ENCODE measurements at regions not wholly inside any gene's neighbourhood (a gene's known extent, or its start where the extent isn't known, plus 50 kb on each side); places are given as distances from the start of the nearest gene placed in this dataset.

- TF ChIP-seq SUZ12 (IDR thresholded peaks at IDR 0.05; ENCODE audit: extremely low read depth, insufficient read depth, insufficient read length) (no peak), YY1 (IDR thresholded peaks at IDR 0.05; ENCODE audit: insufficient read depth, insufficient read length) (no peak), ZNF274 (IDR thresholded peaks at IDR 0.05; ENCODE audit: low read depth, low read length) (no peak)
- no peaks in the 10 kb centered on the region for H3K4me1 ChIP-seq (ENCODE audit: insufficient read depth, insufficient read length)
- no peak for DNase-seq (ENCODE audit: low read depth, low spot score)
- H3K4me3 ChIP-seq (ENCODE audit: insufficient read length, low read depth), result no peak overlapping the region
- H3K9ac ChIP-seq (ENCODE audit: insufficient read length, low read depth), result no peak overlapping the region
- no peaks in the 10 kb centered on the region for H3K9me3 ChIP-seq (ENCODE audit: insufficient read depth, low read length)
- no peaks in the 10 kb centered on the region for H3K27me3 ChIP-seq (ENCODE audit: insufficient read depth, insufficient read length)
- no peaks in the 10 kb centered on the region for H3K36me3 ChIP-seq (ENCODE audit: insufficient read depth, insufficient read length, low read length)
Measured at GRCh38 chr2:41405441-41405840, 642.4 kb upstream of the PKDCC start.

- Histone ChIP-seq H3K4me1 (ENCODE audit: insufficient read depth, insufficient read length) (no peaks in the 10 kb centered on the region), H3K9me3 (ENCODE audit: insufficient read depth, low read length) (no peaks in the 10 kb centered on the region), H3K36me3 (ENCODE audit: insufficient read depth, insufficient read length, low read length) (no peaks in the 10 kb centered on the region), H3K9ac (ENCODE audit: insufficient read length, low read depth) (no peak overlapping the region), H3K4me3 (ENCODE audit: insufficient read length, low read depth) (no peak overlapping the region), H3K27me3 (ENCODE audit: insufficient read depth, insufficient read length) (no peaks in the 10 kb centered on the region)
- no peak for DNase-seq (ENCODE audit: low read depth, low spot score)
- no peak for TF ChIP-seq SUZ12 (IDR thresholded peaks at IDR 0.05; ENCODE audit: extremely low read depth, insufficient read depth, insufficient read length)
- TF ChIP-seq YY1 (IDR thresholded peaks at IDR 0.05; ENCODE audit: insufficient read depth, insufficient read length), result no peak
- no peak for TF ChIP-seq ZNF274 (IDR thresholded peaks at IDR 0.05; ENCODE audit: low read depth, low read length)
Measured at GRCh38 chr2:41409328-41409727, 638.5 kb upstream of the PKDCC start.

GRCh38 chr2:41410011-41410410 is 637.8 kb upstream of the PKDCC start:
- no peak overlapping the region for H3K4me3 ChIP-seq (ENCODE audit: insufficient read length, low read depth)
- H3K36me3 ChIP-seq (ENCODE audit: insufficient read depth, insufficient read length, low read length), result no peaks in the 10 kb centered on the region
- no peak overlapping the region for H3K9ac ChIP-seq (ENCODE audit: insufficient read length, low read depth)
- H3K9me3 ChIP-seq (ENCODE audit: insufficient read depth, low read length), result no peaks in the 10 kb centered on the region
- TF ChIP-seq YY1 (IDR thresholded peaks at IDR 0.05; ENCODE audit: insufficient read depth, insufficient read length), result no peak
- no peak for TF ChIP-seq ZNF274 (IDR thresholded peaks at IDR 0.05; ENCODE audit: low read depth, low read length)
- no peak for TF ChIP-seq SUZ12 (IDR thresholded peaks at IDR 0.05; ENCODE audit: extremely low read depth, insufficient read depth, insufficient read length)
- H3K4me1 ChIP-seq (ENCODE audit: insufficient read depth, insufficient read length), result no peaks in the 10 kb centered on the region
- H3K27me3 ChIP-seq (ENCODE audit: insufficient read depth, insufficient read length), result no peaks in the 10 kb centered on the region
- DNase-seq (ENCODE audit: low read depth, low spot score), result no peak

GRCh38 chr2:41413813-41414485 is 633.9 kb upstream of the PKDCC start:
- no peak for DNase-seq (ENCODE audit: low read depth, low spot score)
- Histone ChIP-seq H3K4me1 (ENCODE audit: insufficient read depth, insufficient read length) (no peaks in the 10 kb centered on the region), H3K27me3 (ENCODE audit: insufficient read depth, insufficient read length) (no peaks in the 10 kb centered on the region), H3K9me3 (ENCODE audit: insufficient read depth, low read length) (no peaks in the 10 kb centered on the region), H3K9ac (ENCODE audit: insufficient read length, low read depth) (no peak overlapping the region), H3K36me3 (ENCODE audit: insufficient read depth, insufficient read length, low read length) (no peaks in the 10 kb centered on the region), H3K4me3 (ENCODE audit: insufficient read length, low read depth) (no peak overlapping the region)
- no peak for TF ChIP-seq YY1 (IDR thresholded peaks at IDR 0.05; ENCODE audit: insufficient read depth, insufficient read length)
- no peak for TF ChIP-seq ZNF274 (IDR thresholded peaks at IDR 0.05; ENCODE audit: low read depth, low read length)
- no peak for TF ChIP-seq SUZ12 (IDR thresholded peaks at IDR 0.05; ENCODE audit: extremely low read depth, insufficient read depth, insufficient read length)

- peak; percentile 61 for DNase-seq (ENCODE audit: low read depth, low spot score)
- no peaks in the 10 kb centered on the region for H3K27me3 ChIP-seq (ENCODE audit: insufficient read depth, insufficient read length)
- no peaks in the 10 kb centered on the region for H3K36me3 ChIP-seq (ENCODE audit: insufficient read depth, insufficient read length, low read length)
- no peak for TF ChIP-seq ZNF274 (IDR thresholded peaks at IDR 0.05; ENCODE audit: low read depth, low read length)
- no peak for TF ChIP-seq YY1 (IDR thresholded peaks at IDR 0.05; ENCODE audit: insufficient read depth, insufficient read length)
- TF ChIP-seq SUZ12 (IDR thresholded peaks at IDR 0.05; ENCODE audit: extremely low read depth, insufficient read depth, insufficient read length), result no peak
- H3K9ac ChIP-seq (ENCODE audit: insufficient read length, low read depth), result no peak overlapping the region
- H3K4me1 ChIP-seq (ENCODE audit: insufficient read depth, insufficient read length), result no peaks in the 10 kb centered on the region
- no peak overlapping the region for H3K4me3 ChIP-seq (ENCODE audit: insufficient read length, low read depth)
- H3K9me3 ChIP-seq (ENCODE audit: insufficient read depth, low read length), result no peaks in the 10 kb centered on the region
Measured at GRCh38 chr2:41414486-41415230, 633.2 kb upstream of the PKDCC start.

GRCh38 chr2:41417511-41417910 is 630.3 kb upstream of the PKDCC start:
- TF ChIP-seq YY1 (IDR thresholded peaks at IDR 0.05; ENCODE audit: insufficient read depth, insufficient read length) (no peak), SUZ12 (IDR thresholded peaks at IDR 0.05; ENCODE audit: extremely low read depth, insufficient read depth, insufficient read length) (no peak), ZNF274 (IDR thresholded peaks at IDR 0.05; ENCODE audit: low read depth, low read length) (no peak)

GRCh38 chr2:41420219-41420618 is 627.6 kb upstream of the PKDCC start:
- no peaks in the 10 kb centered on the region for H3K9me3 ChIP-seq (ENCODE audit: insufficient read depth, low read length)
- DNase-seq (ENCODE audit: low read depth, low spot score), result no peak
- H3K36me3 ChIP-seq (ENCODE audit: insufficient read depth, insufficient read length, low read length), result no peaks in the 10 kb centered on the region
- H3K27me3 ChIP-seq (ENCODE audit: insufficient read depth, insufficient read length), result no peaks in the 10 kb centered on the region
- no peak overlapping the region for H3K9ac ChIP-seq (ENCODE audit: insufficient read length, low read depth)
- no peak overlapping the region for H3K4me3 ChIP-seq (ENCODE audit: insufficient read length, low read depth)
- TF ChIP-seq YY1 (IDR thresholded peaks at IDR 0.05; ENCODE audit: insufficient read depth, insufficient read length) (no peak), ZNF274 (IDR thresholded peaks at IDR 0.05; ENCODE audit: low read depth, low read length) (no peak), SUZ12 (IDR thresholded peaks at IDR 0.05; ENCODE audit: extremely low read depth, insufficient read depth, insufficient read length) (no peak)
- no peaks in the 10 kb centered on the region for H3K4me1 ChIP-seq (ENCODE audit: insufficient read depth, insufficient read length)

More at GRCh38 chr2:41417511-41417910, 630.3 kb upstream of the PKDCC start:
- no peak for DNase-seq (ENCODE audit: low read depth, low spot score)
- no peak overlapping the region for H3K9ac ChIP-seq (ENCODE audit: insufficient read length, low read depth)
- H3K4me3 ChIP-seq (ENCODE audit: insufficient read length, low read depth), result no peak overlapping the region
- H3K9me3 ChIP-seq (ENCODE audit: insufficient read depth, low read length), result no peaks in the 10 kb centered on the region
- no peaks in the 10 kb centered on the region for H3K36me3 ChIP-seq (ENCODE audit: insufficient read depth, insufficient read length, low read length)
- no peaks in the 10 kb centered on the region for H3K4me1 ChIP-seq (ENCODE audit: insufficient read depth, insufficient read length)
- no peaks in the 10 kb centered on the region for H3K27me3 ChIP-seq (ENCODE audit: insufficient read depth, insufficient read length)

All from NT2/D1 (cell line).